Right hindlimb (tissue), 1 donor: ENCODE measurements at regions not wholly inside any gene's neighbourhood (a gene's known extent, or its start where the extent isn't known, plus 50 kb on each side); places are given as distances from the start of the nearest gene placed in this dataset.
"Not testable (repeated sequence)": the region's sequence is repeated elsewhere in the genome, so short reads cannot be mapped to it uniquely, and the experiment has no call there.

Experiments used
- DNase-seq: peaks from one replicate; pipeline ENCODE4 v3.0.0-alpha.2; 2018

DNA sequence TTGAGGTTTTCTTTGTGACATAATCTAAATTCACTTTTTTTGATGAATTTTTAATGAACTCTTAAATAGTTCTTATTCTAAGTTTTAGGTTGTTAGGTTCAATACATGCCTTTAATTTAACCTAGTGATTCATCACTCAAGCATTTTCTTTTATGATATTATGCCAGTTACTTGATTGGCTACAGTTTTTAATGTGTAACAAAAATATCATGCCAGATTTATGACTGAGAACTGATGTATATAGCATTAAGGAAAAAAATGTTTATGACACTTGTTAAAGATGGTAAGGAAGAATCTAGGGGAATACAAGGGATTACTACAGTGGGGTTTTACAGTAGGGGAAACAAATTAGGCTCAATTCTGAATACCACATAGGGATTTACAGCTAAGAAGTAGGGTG is 103.1 kb downstream of the VGLL3 start:
- DNase-seq: no peak

DNA sequence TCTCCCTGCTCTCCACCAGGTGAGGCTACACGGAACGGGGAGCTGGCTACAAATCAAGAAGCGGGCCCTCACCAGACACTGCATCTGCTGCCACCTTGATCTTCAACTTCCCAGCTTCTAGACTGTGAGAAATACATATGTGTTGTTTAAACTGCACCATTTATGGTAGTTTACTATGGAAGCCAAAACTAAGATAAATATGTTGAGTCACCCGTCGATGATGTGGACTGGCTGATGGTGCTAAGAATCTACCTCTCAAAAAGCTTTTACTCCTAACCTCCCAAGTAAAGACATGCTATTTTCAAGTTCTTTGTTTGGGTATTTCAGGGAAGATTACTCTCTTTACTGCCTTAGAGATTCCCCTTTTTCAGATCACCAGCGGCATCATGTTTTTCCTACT is 110.9 kb downstream of the VGLL3 start:
- no peak for DNase-seq

DNA sequence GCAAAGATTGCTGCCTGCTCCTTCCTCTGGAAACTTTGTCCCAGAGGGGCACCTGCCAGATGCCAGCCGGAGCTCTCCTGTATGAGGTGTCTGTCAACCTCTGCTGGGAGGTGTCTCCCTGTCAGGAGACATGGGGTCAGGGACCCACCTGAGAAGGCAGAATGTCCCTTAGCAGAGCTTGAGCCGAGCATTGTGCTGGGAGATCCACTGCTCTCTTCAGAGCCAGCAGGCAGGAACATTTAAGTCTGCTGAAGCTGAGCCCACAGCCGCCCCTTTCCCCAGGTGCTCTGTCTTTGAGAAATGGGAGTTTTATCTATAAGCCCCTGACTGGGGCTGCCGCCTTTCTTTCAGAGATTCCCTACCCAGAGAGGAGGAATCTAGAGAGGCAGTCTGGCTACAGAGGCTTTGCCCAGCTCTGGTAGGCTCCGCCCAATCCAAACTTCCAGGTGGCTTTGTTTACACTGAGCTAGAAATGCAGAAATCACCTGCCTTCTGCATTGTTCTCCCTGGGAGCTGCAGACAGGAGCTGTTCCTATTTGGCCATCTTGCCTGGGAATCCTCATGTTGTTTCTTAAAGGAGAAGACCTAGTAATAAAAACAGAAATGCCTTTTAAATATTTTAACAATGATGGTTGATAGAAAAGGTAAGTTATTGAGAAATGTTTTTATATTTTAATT is 114.3 kb downstream of the VGLL3 start:
- not testable (repeated sequence) for DNase-seq

DNA sequence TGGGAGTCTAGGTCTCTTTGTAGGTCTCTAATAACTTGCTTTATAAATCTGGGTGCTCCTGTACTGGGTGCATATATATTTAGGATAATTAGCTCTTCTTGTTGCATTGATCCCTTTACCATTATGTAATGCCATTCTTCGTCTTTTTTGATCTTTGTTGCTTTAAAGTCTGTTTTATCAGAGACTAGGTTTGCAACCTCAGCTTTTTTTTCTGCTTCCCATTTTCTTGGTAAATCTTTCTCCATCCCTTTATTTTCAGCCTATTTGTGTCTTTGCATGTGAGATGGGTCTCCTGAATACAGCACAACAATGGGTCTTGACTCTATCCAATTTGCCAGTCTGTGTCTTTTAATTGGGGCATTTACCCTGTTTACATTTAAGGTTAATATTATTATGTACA is 116.2 kb downstream of the VGLL3 start:
- not testable (repeated sequence) for DNase-seq

DNA sequence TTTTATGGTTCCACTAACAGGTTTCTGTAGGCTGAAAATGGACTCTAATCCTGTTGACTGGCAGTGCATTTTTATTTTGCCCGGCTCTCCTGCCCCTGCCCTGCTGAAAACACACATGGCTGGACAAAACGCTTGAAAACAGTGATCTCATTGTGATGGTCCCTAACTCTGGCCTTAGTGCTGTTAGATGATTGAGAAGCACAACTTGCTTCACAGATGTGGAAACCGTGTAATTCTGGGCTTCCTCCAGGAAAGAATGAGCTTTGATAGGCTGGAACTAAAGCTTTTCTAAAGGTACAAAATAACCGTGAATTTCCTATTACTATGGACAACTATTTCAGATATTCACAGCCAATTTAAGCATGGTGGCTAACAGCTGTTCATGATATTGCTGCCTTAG is 121.4 kb downstream of the VGLL3 start:
- peak; percentile 70 for DNase-seq

DNA sequence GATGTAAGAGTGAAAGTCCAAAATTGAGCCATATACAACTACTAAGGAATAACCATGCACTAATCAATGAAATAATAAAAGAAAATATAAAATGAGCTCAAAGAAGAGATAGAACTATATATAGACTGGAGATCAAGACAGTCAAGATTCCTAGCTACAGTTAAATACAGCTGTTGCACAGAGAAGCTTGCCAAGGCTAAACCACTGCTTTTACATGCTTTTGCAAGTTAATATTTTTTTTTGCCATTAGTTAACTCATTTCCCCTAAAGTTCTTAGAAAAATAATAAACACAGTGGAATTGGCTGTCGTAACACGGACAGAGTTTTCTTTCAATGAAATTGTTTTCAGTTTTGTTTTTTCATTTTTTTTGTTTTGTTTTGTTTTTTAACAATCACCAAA is 123.0 kb downstream of the VGLL3 start:
- DNase-seq: peak; percentile 26

DNA sequence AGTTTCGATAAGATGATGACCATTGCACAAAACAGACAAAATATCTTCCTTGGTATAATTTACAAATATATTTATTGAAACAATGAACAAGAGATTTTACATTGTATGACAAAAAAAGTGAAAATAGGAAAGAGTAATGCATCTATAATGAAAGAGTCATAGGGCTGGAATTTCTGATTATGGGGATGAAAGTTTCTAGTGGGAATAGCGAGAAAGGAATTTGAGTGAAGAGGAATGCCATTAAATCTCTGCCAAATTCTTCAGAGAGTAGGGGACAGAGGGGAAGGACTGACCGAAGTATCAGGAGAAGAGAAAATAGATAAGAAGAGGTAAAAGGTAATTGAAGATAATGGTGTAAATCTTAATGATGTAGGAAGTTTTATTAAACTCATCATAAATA is 125.4 kb downstream of the VGLL3 start:
- DNase-seq: no peak

DNA sequence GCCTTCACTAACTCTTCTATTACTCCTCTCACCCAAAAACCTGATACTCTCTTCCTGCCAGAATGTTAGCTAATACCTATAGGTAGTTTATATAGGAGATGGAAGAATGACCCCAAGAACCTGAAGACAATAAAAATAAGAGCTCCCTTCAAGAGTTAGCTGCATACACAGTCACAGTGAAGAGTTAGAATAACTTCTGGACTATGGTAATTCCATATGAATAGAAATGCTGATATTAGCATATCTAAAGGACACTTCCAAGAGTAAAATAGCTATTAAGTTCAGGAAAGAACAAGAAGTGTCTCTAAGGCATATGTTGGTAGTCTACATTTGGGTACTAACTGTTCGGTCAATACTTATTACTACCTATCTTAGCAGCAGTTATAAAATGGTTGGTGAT is 134.2 kb downstream of the VGLL3 start:
- DNase-seq: no peak

DNA sequence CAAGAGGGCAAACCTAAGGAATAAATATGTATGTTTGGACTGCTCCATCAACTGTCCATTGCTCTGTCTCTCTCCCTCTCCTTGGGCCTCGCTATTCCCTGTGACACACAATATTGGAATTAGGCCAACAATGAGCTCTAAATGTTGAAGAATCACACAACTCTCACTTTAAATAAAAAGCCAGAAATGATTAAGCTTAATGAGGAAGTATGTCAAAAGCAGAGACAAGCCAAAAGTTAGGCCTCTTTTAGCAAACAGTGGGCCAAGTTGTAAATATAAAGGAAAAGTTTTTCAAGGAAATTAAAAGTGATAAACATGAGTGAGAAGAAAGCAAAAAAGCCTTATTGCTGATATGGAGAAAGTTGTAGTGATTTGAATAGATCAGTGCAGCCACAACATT is 141.0 kb downstream of the VGLL3 start:
- DNase-seq: no peak

DNA sequence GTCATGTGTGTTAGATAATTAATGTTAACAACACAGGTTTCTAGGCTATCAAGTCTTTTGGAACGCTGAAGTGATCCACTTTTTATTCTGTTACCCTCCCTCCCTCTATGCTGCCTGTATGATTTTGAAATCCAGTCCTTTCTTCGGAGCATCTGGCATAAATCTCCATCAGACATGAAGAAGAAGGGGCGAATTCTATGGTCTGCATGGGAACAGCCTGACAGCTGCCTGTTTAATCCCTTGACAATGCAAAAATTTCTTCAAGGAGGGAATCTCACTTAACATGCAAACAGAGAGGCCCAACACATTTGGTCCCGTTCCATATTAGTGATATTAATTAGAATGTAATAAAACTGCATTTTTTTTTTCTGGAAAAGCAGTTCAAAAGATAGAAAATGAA is 145.2 kb downstream of the VGLL3 start:
- DNase-seq: no peak

DNA sequence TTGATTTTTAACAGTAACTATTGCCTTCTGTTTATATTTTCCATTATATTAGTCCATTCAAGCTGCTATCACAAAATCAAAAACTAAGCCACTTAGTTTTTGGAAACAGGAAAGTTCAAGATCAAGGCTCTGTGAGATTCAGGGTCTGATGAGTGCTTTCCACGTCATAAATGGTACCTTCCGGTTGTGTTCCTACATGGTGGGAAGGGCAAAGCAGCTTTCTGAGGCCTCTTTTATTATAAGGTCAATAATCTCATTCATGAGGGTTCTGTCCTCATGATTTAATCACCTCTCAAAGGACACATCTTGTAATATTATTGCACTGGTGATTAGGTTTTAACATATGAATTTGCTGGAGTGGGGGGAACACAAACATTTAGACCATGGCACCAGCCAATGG is 152.0 kb downstream of the VGLL3 start:
- no peak for DNase-seq

DNA sequence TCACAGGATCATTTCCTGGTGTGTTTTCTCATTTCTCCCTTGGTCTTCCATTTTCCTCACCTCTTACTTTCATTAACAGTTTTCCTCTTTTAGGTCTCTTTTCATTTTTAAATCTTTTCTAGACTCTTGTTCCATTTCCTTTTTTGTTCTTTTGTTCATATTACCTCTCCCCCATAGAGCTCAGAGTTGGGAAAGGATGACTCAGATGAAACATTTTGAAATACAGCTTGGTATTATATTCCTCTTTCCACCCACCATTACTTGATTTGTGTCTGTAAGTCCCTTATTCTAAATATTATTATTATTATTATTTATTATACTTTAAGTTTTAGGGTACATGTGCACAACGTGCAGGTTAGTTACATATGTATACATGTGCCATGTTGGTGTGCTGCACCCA is 153.1 kb downstream of the VGLL3 start:
- no peak for DNase-seq

DNA sequence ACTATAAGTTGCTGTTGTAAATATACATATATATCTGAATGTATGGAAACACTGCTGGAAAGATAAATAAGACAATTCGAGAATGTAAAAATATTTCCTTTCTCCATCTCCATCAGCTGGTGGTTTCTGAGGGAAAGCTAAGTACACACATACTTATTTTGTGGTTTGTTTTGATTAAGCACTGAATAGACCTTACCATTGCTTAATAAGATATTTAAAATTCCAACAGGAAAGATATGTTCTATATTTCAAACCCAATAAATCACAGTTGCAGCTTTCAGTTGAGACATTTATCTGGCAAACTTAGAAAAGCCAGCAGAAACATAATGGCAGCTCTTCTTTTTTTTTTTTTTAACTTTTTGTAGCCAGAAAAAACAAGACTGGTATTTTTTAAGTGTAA is 160.4 kb downstream of the VGLL3 start:
- DNase-seq: no peak

DNA sequence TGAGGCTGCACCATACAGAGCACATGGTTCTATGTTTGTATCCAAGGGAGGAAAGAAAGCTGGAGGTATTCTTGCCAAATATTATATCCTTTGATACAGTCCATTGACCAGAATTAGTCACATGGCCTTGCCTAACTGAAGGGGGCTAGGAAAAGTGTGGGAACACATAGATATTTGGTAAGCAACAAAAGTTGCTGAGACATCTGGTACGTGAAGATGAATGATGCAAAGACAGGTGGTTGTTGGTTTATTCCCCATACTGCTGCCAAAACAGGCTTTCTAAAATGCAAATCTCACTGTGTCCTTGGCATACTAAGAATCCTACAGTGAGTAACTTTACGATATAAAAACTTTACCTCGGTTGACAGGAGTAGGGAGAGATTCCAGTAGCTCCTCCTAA is 162.2 kb downstream of the VGLL3 start:
- DNase-seq: no peak

DNA sequence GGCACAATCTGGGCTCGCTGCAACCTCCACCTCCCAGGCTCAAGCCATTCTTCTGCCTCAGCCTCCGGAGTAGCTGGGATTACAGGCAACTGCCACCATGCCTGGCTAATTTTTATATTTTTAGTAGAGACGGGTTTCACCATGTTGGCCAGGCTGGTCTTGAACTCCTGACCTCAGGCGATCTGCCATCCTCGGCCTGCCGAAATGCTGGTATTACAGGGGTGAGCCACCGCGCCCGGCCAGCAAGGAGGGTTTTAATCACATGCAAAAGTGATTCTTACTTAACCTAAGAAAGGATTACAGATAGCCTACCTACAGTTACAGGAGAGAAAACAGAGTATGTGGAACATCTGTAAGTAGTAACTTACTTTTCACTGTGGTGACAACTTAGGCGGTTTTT is 163.4 kb downstream of the VGLL3 start:
- DNase-seq: not testable (repeated sequence)

DNA sequence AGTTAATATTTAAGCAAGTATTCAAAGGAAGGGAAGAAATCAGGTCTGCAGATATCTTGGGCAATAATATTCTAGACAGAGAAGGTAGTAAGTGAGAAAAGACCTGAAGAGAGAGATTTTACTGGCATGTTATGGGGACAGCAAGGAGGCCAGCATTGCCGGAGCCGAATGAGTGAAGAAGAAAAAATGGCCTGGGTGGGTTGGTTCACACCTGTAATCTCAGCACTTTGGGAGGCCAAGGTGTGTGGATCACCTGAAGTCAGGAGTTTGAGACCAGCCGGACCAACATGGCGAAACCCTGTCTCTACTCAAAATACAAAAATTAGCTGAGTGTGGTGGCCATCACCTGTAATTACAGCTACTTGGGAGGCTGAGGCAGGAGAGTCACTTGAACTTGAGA is 164.7 kb downstream of the VGLL3 start:
- no peak for DNase-seq

DNA sequence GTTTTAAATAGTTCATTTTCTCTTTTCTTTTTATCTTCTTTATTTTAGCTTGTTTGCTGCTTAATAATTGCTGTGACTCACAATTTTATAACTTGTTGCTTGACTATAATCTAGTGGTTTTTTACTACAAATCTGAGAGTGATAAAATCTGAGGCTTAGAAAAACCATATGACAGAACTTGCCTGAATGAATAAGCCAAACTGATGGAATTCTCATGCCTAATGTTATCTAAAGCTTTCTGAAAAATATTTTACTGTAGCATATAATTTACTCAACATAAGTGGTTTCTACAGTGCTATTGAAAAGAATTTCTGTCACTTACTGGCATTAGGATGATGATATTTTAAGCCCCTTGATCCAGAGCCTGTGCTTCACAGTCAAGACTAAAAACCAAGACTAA is 175.1 kb downstream of the VGLL3 start:
- DNase-seq: no peak

DNA sequence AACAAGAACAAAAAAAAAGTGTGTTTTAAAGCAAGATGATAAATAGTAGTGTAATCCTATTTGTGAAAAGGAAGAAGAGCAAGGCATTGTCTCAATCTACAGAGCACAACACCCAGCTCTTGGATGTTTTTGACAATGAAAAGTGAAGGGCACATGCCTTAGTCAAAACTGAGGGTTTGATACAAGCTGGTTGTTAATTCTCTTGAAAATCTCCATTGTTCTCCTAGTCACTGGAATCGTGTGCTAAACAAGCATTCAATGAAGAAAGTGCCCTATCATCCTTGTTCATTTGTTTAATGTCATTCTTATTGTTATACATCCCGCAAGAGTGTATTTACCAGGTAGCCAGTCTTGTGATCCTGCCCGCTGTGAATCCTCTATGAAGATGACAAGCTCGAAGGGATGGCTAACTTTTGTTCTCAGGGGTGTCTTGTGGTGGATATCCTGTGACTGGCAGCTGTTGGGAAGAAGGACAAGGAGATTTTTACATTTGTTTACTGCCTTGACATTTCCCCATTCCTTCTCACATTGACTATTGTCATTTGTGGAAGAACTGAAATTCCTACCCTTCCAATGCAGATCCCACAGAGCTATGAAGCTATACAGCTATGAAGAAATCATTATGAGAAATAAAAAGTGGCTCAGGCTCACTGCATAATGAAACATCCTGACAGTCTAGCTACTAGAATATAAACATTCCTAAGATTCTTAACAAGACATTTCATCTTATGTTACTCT is 175.9 kb downstream of the VGLL3 start:
- no peak for DNase-seq

DNA sequence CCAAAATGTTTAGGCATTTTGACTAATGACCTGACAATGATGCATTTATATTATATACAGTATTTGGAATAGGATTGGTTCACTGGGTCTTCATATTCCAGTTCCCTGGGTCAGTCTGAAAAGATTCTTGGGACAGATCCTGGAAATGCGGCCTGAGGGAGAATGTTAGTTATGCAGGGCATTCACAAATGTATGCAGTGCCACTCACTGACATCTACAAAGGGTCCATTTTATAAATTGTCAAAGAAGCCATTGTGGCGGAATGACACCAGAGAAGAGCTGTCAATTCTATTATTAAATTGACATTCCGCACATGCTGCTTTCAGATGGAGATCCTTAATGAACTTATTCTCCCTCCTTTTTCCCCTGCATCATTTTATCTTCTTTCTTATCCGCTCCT is 176.6 kb downstream of the VGLL3 start:
- DNase-seq: no peak

DNA sequence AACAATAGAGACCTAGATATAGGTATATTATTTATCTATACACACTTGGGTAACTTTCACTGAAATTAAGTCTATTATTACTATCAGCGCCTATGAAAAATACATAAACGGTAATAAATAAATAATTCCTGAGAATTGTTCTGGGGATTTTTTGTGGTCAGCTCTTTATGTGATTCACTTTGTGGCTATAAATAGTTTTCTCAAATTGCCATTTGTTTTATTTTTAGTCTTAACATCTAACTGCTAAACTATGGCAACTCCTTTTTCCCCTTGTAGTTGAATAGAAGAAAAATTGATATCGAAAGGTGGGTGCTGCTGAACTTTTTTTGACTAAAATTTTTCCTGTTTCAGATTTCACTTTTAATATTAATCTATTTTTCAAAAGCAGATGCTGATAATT is 189.0 kb downstream of the VGLL3 start:
- DNase-seq: no peak

DNA sequence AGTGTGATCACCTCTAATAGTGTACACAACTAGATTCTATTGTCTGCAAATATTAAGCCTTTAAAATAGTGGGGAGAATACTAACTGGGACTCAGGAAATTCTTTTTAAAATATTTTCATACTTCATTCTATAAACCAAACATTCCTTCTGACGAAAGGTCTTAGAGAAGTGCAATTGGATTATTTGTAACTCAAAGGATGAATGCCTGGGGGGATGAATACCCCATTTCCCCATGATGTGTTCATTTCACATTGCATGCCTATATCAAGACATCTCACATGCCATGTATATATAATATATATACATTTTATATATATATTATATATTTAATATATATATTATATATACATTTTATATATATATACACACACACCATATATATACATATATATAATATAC is 189.9 kb downstream of the VGLL3 start:
- no peak for DNase-seq

DNA sequence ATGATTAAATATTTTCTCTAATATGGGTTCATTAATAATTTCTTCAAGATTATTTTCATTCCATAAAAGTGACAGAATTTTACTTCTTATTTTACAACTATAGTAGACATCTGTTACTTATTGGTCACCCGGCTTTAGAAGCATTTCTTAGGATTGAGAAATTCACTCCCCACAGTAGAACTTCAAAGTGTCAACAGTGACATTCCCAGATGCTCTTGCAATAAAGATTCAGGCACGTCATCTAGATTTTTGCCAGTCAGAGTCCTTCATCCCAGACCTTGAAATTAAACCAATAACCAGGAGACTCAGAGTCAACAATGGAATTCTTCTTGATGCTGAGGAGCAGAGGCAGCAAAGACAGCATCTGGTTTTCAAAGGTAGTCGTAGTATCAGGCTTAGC is 190.8 kb downstream of the VGLL3 start:
- no peak for DNase-seq

DNA sequence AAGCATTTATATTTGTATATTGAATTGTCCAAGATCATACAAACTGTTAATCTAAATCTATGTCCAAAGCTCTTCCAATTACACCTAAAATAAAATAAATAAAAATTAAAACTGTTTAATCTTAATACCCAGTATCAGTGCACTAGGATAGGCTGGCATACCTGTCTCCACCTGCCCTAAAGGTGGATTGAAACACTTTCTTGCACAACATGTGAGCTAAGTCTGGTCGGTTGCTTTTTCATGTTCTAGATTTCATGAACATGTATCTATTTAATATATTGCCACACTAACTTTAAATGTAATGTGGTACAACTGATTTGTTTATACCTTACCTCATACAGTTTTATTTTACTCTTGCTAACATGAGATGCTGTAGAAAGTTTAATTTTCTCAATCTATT is 193.0 kb downstream of the VGLL3 start:
- no peak for DNase-seq

DNA sequence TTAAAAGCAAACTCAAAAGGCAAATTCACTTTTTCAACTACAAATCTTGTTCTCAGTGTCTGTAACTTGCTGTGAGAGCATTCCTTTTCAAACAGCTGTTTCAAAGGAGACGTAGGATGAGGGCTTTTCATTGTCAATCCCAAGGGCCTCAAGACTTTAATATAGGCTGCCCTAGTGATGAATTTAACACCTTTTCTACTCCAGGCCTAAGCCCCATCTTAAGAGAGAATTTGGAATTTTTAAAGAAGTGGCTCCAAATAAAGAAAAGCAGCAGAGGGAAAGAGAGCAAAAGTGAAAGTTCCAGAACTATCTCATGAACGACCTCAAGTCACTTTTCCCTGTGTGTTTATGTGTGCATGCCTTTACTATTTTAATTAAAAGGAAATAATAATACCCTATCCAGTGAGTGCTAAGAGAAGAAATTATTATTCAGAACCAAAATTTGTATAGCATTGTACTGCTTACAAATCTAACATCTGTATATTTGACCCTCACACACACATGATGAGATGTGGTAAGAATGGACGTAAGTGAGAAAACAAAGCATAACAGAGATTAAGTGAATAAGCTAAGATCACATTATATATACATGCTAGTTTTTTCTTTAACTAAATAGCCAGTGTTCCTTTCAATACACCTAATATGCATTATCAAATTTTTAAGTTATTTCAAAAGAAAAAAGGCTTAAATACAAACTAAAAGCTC is 196.4 kb downstream of the VGLL3 start:
- no peak for DNase-seq
